K562 (cell line): ENCODE measurements at regions not wholly inside any gene's neighbourhood (a gene's known extent, or its start where the extent isn't known, plus 50 kb on each side); places are given as distances from the start of the nearest gene placed in this dataset.

Experiments used
- ATAC-seq: fragments of 200-7000 bp; cut with Tn5 transposase; 3 replicates; pipeline ENCODE4 v1.9.1; 2020; ENCODE audit warnings: moderate library complexity
- BruUV-seq: library from RNA; stranded (reverse); fragments of 400-500 nt; replicated peaks from 2 replicates; lab custom pipeline; 2021; lab: Mats Ljungman, UMichigan
- CTCF ChIA-PET: fragments of 300-600 bp; formaldehyde crosslinking; extraction: SDS; loops from one replicate; lab custom pipeline; 2021; ENCODE audit warnings: low intra/inter-chr PET ratio; lab: Yijun Ruan, JAX
- POLR2A ChIA-PET: fragments of 300-600, 350-650 bp; sonication (Branson Sonifier 250); formaldehyde crosslinking; extraction: SDS; loops from one replicate; lab custom pipeline; 2021; ENCODE audit warnings: antibody characterized with exemption, inconsistent platforms; lab: Yijun Ruan, JAX
- DNase-seq, 4 experiments: peaks; one replicate each; pipeline versions ENCODE4 v3.0.0 to v3.0.0-alpha.2; 2011 to 2018; ENCODE audit warnings: low spot score in 3 of 4, mixed read lengths in 3 of 4; ENCODE audit errors: extremely low read depth in 1 of 4
- FAIRE-seq: peaks from 2 replicates; lab custom pipeline; 2011; peaks lifted over from hg19 to GRCh38; lab: Jason Lieb, UNC
- H2AFZ ChIP-seq: 2 replicates; pipeline ENCODE4 v1.6.0; 2011; ENCODE audit warnings: low read depth, low read length, control low read depth, inconsistent platforms
- H3K27ac ChIP-seq: fragments of 200-600 bp; 3 replicates; pipeline ENCODE4 v1.8.0; 2011; ENCODE audit warnings: low read depth, mild to moderate bottlenecking, control low read depth, inconsistent platforms, low read length, moderate library complexity, mixed read lengths; ENCODE audit errors: extremely low read depth
- H3K27me3 ChIP-seq, 2 experiments: fragments of 300-600 bp in 1 of 2; 2 replicates in 1 of 2; 3 replicates in 1 of 2; pipeline versions ENCODE4 v1.6.0 to v1.8.0; 2011; ENCODE audit warnings: inconsistent platforms in 2 of 2, low read length in 2 of 2, mild to moderate bottlenecking in 1 of 2, mixed read lengths in 1 of 2, moderate library complexity in 1 of 2; ENCODE audit not compliant: control insufficient read depth in 2 of 2, insufficient read depth in 2 of 2
- H3K36me3 ChIP-seq: fragments of 300-600 bp; 3 replicates; pipeline ENCODE4 v1.8.0; 2011; ENCODE audit warnings: mild to moderate bottlenecking, low read length, inconsistent platforms; ENCODE audit not compliant: control insufficient read depth, insufficient read depth
- H3K4me1 ChIP-seq, 2 experiments: fragments of 200-600 bp in 1 of 2; replicated peaks in 1 of 2; 2 replicates in 1 of 2; 3 replicates in 1 of 2; pipeline versions ENCODE4 v1.5.1 to v1.8.0; 2011; ENCODE audit warnings: inconsistent platforms in 2 of 2, low read length in 2 of 2, mild to moderate bottlenecking in 1 of 2, mixed read lengths in 1 of 2, moderate library complexity in 1 of 2; ENCODE audit not compliant: control insufficient read depth in 2 of 2, insufficient read depth in 2 of 2
- H3K4me2 ChIP-seq: 2 replicates; pipeline ENCODE4 v1.6.1; 2011; ENCODE audit warnings: low read length, control low read depth, inconsistent platforms, mixed read lengths; ENCODE audit not compliant: insufficient read depth
- H3K4me3 ChIP-seq: fragments of 200-600 bp; sonication (generic), shearing (Covaris generic); 2 replicates; pipeline ENCODE4 v1.5.1; 2016; ENCODE audit warnings: control low read depth, inconsistent platforms
- H3K79me2 ChIP-seq: fragments of 200-600 bp; 3 replicates; pipeline ENCODE4 v1.8.0; 2011; ENCODE audit warnings: low read length, inconsistent platforms; ENCODE audit not compliant: control insufficient read depth, insufficient read depth
- H3K9ac ChIP-seq, 2 experiments: 2 replicates each; pipeline versions ENCODE4 v1.6.0 to v1.6.1; 2011; ENCODE audit warnings: low read depth in 2 of 2, low read length in 2 of 2, control low read depth in 1 of 2, inconsistent platforms in 1 of 2, mild to moderate bottlenecking in 1 of 2, mixed read lengths in 1 of 2; ENCODE audit not compliant: insufficient read depth in 1 of 2
- H3K9me1 ChIP-seq: one replicate; pipeline ENCODE4 v1.6.0; 2011; ENCODE audit warnings: inconsistent platforms, mild to moderate bottlenecking, low read length, moderate library complexity; ENCODE audit not compliant: control insufficient read depth, insufficient read depth
- H3K9me3 ChIP-seq: replicated peaks from 2 replicates; pipeline ENCODE4 v1.5.1; 2011; ENCODE audit warnings: low read depth, low read length, inconsistent platforms; ENCODE audit not compliant: control insufficient read depth, insufficient read depth
- H4K20me1 ChIP-seq: replicated peaks from 2 replicates; pipeline ENCODE4 v1.6.1; 2011; ENCODE audit warnings: low read length, inconsistent platforms, mixed read lengths; ENCODE audit not compliant: control insufficient read depth, insufficient read depth
- ELF1 ChIP-seq: fragments of 200-800 bp; sonication (Bioruptor generic); IDR thresholded peaks from 2 replicates; pipeline ENCODE4 v1.6.1; 2016; ENCODE audit warnings: missing genetic modification characterization, missing compliant biosample characterization
- FOXA1 ChIP-seq: fragments of 450-650 bp; IDR thresholded peaks from 2 replicates; pipeline ENCODE4 v1.6.1; 2016; ENCODE audit warnings: mild to moderate bottlenecking, borderline replicate concordance
- HDAC6 ChIP-seq: IDR thresholded peaks from 2 replicates; pipeline ENCODE4 v1.6.1; 2012; ENCODE audit warnings: low read depth, mild to moderate bottlenecking, control low read depth, inconsistent platforms, low read length, moderate library complexity
- SPI1 ChIP-seq: IDR thresholded peaks from 2 replicates; pipeline ENCODE4 v1.6.1; 2011; ENCODE audit warnings: low read depth, low read length, control low read depth, borderline replicate concordance
- TEAD1 ChIP-seq, 2 experiments: fragments of 450-650 bp in 1 of 2; sonication (generic) in 1 of 2; formaldehyde crosslinking; IDR thresholded peaks; 2 replicates each; pipeline versions ENCODE4 v1.4.0 to v1.8.0; 2020 to 2022; ENCODE audit warnings: mild to moderate bottlenecking in 2 of 2, missing genetic modification reagents in 1 of 2
- ZNF507 ChIP-seq: conservative IDR thresholded peaks from 2 replicates; pipeline ENCODE4 v1.6.1; 2017; ENCODE audit warnings: missing genetic modification characterization, missing compliant biosample characterization
- ZNF780A ChIP-seq: fragments of 250-450 bp; sonication (Bioruptor Pico); IDR thresholded peaks from 2 replicates; pipeline ENCODE4 v1.5.0; 2021; ENCODE audit warnings: mild to moderate bottlenecking
- WGBS: fragments of 100-300 bp; shearing (Covaris generic); methylation state at CpG from one replicate; pipeline ENCODE4 v1.1.6; 2016; ENCODE audit warnings: low coverage, mixed read lengths; ENCODE audit not compliant: insufficient coverage; ENCODE audit errors: missing lambda C conversion rate; 5-methylcytosine and 5-hydroxymethylcytosine counted together
- in situ Hi-C: fragments of 300-500 bp; cut with MboI; formaldehyde crosslinking; loops from 4 replicates; pipeline ENCODE4 v1.15.0; 2018; ENCODE audit warnings: inconsistent platforms, mixed read lengths
- intact Hi-C: fragments of 100-400 bp; cut with micrococcal nuclease; formaldehyde crosslinking; loops from 2 replicates; pipeline ENCODE4 v1.14.2; 2022

DNA sequence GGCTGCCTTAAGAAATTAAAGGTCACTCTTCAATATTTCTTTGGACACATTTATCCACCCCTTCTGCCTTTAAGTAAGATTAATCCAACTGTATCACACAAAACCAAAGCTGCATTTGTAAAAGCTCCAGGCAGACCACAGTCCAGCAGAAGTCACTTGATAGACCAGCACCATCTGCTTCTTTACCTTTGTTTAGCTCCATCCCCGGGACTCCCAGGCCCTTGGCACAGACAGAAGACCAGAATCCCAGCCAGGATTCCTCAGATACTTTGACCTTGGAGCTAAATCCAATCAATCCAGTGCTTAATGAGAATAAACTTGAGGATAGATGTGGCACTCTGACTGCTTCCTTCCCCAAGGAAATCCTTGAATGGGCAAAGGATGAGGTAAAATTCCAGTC is 333.1 kb upstream of the RASGEF1B start:
- H3K4me3 ChIP-seq: no peak overlapping the region
- H3K9ac ChIP-seq: no peak overlapping the region; a peak in 1 of 4 replicates
- no peaks in the 10 kb centered on the region; the same call in 2 of the 3 replicates for H3K36me3 ChIP-seq
- H3K27me3 ChIP-seq: no peaks in the 10 kb centered on the region
- no TSS peak for BruUV-seq
- DNase-seq: no peak
- in situ Hi-C loops (no loop called here), intact Hi-C loops (loop anchor here (1.0 kb wide), 1 partner anchor 15 kb away; no protein-coding TSS in a partner anchor)
- FAIRE-seq: no peak
- H3K9me3 ChIP-seq: no peaks in the 10 kb centered on the region
- H3K4me1 ChIP-seq: peaks cover 21 to 41% of the 10 kb centered on the region in 2 experiments
- no peak overlapping the region for H2AFZ ChIP-seq
- H3K27ac ChIP-seq: no peak overlapping the region
- H3K4me2 ChIP-seq: no peak overlapping the region
- no peaks in the 10 kb centered on the region for H4K20me1 ChIP-seq
- ChIA-PET CTCF (no interaction called here), POLR2A (interaction anchor here (1.3 kb wide), 1 partner anchor 12 kb away, joined by 5 read pairs; no protein-coding TSS in a partner anchor)
- H3K79me2 ChIP-seq: no peaks in the 10 kb centered on the region
- no peak for TF ChIP-seq SPI1
- no peak for TF ChIP-seq ELF1 (tag)
- ATAC-seq: no peak
- peaks cover 4% of the 10 kb centered on the region for H3K9me1 ChIP-seq
- WGBS: 43% methylated on average over 1 of the region's 1 CpG

DNA sequence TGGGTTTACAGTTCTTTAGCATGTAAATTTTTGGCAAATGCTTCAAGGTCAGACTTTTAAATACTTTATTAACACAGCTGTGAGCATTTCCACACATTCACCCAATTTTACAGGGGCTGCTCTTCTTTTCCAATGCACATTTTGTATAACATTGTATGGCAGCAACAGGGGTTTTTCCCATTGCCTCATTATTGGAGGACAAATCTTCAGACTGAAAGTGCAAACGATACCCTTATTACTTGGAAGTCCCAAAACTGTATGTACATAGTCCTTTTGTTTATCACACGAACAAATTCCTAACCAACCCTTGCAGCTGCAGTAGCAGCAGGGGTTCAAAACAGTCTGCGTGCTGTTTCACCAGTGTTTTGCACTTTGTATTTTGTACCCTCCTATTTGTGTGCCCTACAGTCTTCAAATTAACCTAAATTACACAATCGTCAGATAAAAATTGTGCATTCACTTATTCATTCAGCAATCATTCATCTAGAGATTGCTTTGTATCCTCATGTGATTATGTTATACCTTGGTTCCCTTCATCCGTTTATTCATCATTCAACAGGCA is 330.7 kb upstream of the RASGEF1B start:
- no peak for ATAC-seq
- no peak overlapping the region for H3K4me2 ChIP-seq
- WGBS: 43% methylated on average over 5 of the region's 5 CpGs
- no peak overlapping the region for H3K4me3 ChIP-seq
- no peak overlapping the region for H2AFZ ChIP-seq
- H3K9me1 ChIP-seq: no peaks in the 10 kb centered on the region
- H3K9ac ChIP-seq: no peak overlapping the region
- H3K79me2 ChIP-seq: no peaks in the 10 kb centered on the region
- H3K4me1 ChIP-seq: peaks cover 8 to 28% of the 10 kb centered on the region in 2 experiments; a peak in 4 of 5 replicates
- BruUV-seq: no TSS peak
- no peaks in the 10 kb centered on the region; the same call in 2 of the 3 replicates for H3K36me3 ChIP-seq
- POLR2A ChIA-PET: interaction anchor here (2.0 kb wide), 1 partner anchor 16 kb away, joined by 6 read pairs; no protein-coding TSS in a partner anchor
- H3K27ac ChIP-seq: no peak overlapping the region
- intact Hi-C loops: no loop called here
- in situ Hi-C loops: no loop called here
- no peaks in the 10 kb centered on the region for H4K20me1 ChIP-seq
- FAIRE-seq: no peak
- CTCF ChIA-PET: no interaction called here
- H3K9me3 ChIP-seq: no peaks in the 10 kb centered on the region
- no peak for DNase-seq
- no peaks in the 10 kb centered on the region for H3K27me3 ChIP-seq
- no peak for TF ChIP-seq ZNF780A
- no peak for TF ChIP-seq FOXA1
- peak; percentile 32; the same call in 1 of the 2 replicates for TF ChIP-seq ZNF507 (tag)
- TF ChIP-seq HDAC6: no peak
- no peak for TF ChIP-seq TEAD1 (CRISPR knock-in tag; IDR thresholded peaks at IDR 0.05)
